Upper lobe of left lung (tissue), 6 donors: ENCODE measurements at regions not wholly inside any gene's neighbourhood (a gene's known extent, or its start where the extent isn't known, plus 50 kb on each side); places are given as distances from the start of the nearest gene placed in this dataset.

Experiments
- ATAC-seq, 2 donors: fragments of 200-7000 bp; cut with Tn5 transposase; one replicate each; pipeline ENCODE4 v1.9.1; 2022; ENCODE audit warnings: mild to moderate bottlenecking in 2 of 2, moderate library complexity in 2 of 2; ENCODE audit not compliant: low FRiP score in 2 of 2
- DNase-seq, 2 donors: peaks; one replicate each; pipeline ENCODE4 v3.0.0-alpha.2; 2019 to 2020
- H3K27ac ChIP-seq, 4 donors: fragments of 200-600 bp; sonication (generic); one replicate each; pipeline ENCODE4 v1.5.1; 2016 to 2019
- H3K27me3 ChIP-seq, 4 donors: fragments of 200-600 bp; sonication (generic); one replicate each; pipeline ENCODE4 v1.5.1; 2017 to 2019
- H3K36me3 ChIP-seq, 4 donors: fragments of 200-600 bp; sonication (generic); one replicate each; pipeline ENCODE4 v1.5.1; 2016 to 2019
- H3K4me1 ChIP-seq, 4 donors: fragments of 200-600 bp; sonication (generic); one replicate each; pipeline ENCODE4 v1.5.1; 2018 to 2019
- H3K4me3 ChIP-seq, 4 donors: fragments of 200-600 bp; sonication (generic); one replicate each; pipeline ENCODE4 v1.5.1; 2017 to 2019; ENCODE audit warnings: mild to moderate bottlenecking in 2 of 4, moderate library complexity in 1 of 4
- H3K9me3 ChIP-seq, 4 donors: fragments of 200-600 bp; sonication (generic); one replicate each; pipeline ENCODE4 v1.5.1; 2018 to 2019
- CTCF ChIP-seq, 6 experiments: fragments of 450-650 bp in 4 of 6; fragments of 200-600 bp in 2 of 6; sonication (generic) in 2 of 6; IDR thresholded peaks; one replicate each; pipeline ENCODE4 v1.5.1; 2016 to 2019; ENCODE audit warnings: antibody characterized with exemption in 6 of 6
- EP300 ChIP-seq, 4 donors: sonication (generic); formaldehyde crosslinking; IDR thresholded peaks; one replicate each; pipeline ENCODE4 v1.5.1; 2017; ENCODE audit warnings: antibody characterized with exemption in 4 of 4, control low read depth in 2 of 4
- POLR2A ChIP-seq, 4 donors: fragments of 450-650 bp; IDR thresholded peaks; one replicate each; pipeline ENCODE4 v1.5.1; 2016 to 2017; ENCODE audit warnings: antibody characterized with exemption in 4 of 4, mild to moderate bottlenecking in 2 of 4
- POLR2AphosphoS5 ChIP-seq, 2 donors: sonication (generic); formaldehyde crosslinking; IDR thresholded peaks; one replicate each; pipeline ENCODE4 v1.5.1; 2017; ENCODE audit warnings: antibody characterized with exemption in 2 of 2
- WGBS, 2 donors: methylation state at CpG; one replicate each; pipeline ENCODE4 v1.1.5; 2017 to 2018; 5-methylcytosine and 5-hydroxymethylcytosine counted together
- donor health status: DM: no; HTN: no; CAD: no; lungs with moderate emphysema.
- donor health status: DM: no; HTN: yes; CAD: no; lungs with severe emphysema.

- Histone ChIP-seq H3K36me3 (no peaks in the 10 kb centered on the region), H3K27ac (no peak overlapping the region), H3K9me3 (no peaks in the 10 kb centered on the region), H3K4me1 (no peaks in the 10 kb centered on the region), H3K27me3 (no peaks in the 10 kb centered on the region), H3K4me3 (no peak overlapping the region)
- ATAC-seq (no peak), DNase-seq (no peak)
- TF ChIP-seq POLR2A (IDR thresholded peaks at IDR 0.05) (no peak), EP300 (IDR thresholded peaks at IDR 0.05) (no peak), POLR2AphosphoS5 (IDR thresholded peaks at IDR 0.05) (no peak), CTCF (IDR thresholded peaks at IDR 0.05) (no peak)
- 84 to 88% methylated on average over 3 to 4 of the region's 4 CpGs for WGBS, 2 donors
Measured at GRCh38 chr16:87138316-87138715, 178.9 kb downstream of the C16orf95 start.

GRCh38 chr16:87138738-87139267 lies 178.4 kb downstream of the C16orf95 start:
- ATAC-seq (no peak), DNase-seq (no peak)
- TF ChIP-seq POLR2AphosphoS5 (IDR thresholded peaks at IDR 0.05): no peak
- no peak for TF ChIP-seq EP300 (IDR thresholded peaks at IDR 0.05)
- TF ChIP-seq CTCF (IDR thresholded peaks at IDR 0.05): no peak
- TF ChIP-seq POLR2A (IDR thresholded peaks at IDR 0.05): no peak
- Histone ChIP-seq H3K27ac (no peak overlapping the region), H3K36me3 (no peaks in the 10 kb centered on the region), H3K4me3 (no peak overlapping the region), H3K27me3 (no peaks in the 10 kb centered on the region), H3K9me3 (no peaks in the 10 kb centered on the region), H3K4me1 (no peaks in the 10 kb centered on the region)
- whole genome bisulfite sequencing, 2 donors: 85 to 89% methylated on average over 13 of the region's 13 CpGs

GRCh38 chr16:87140211-87141200 lies 176.7 kb downstream of the C16orf95 start:
- no peak for TF ChIP-seq POLR2A (IDR thresholded peaks at IDR 0.05)
- TF ChIP-seq POLR2AphosphoS5 (IDR thresholded peaks at IDR 0.05): no peak
- no peak for TF ChIP-seq CTCF (IDR thresholded peaks at IDR 0.05)
- TF ChIP-seq EP300 (IDR thresholded peaks at IDR 0.05): no peak
- ATAC-seq (no peak), DNase-seq (no peak)
- Histone ChIP-seq H3K36me3 (no peaks in the 10 kb centered on the region), H3K9me3 (no peaks in the 10 kb centered on the region), H3K27me3 (no peaks in the 10 kb centered on the region), H3K4me3 (no peak overlapping the region), H3K27ac (no peak overlapping the region), H3K4me1 (no peaks in the 10 kb centered on the region)
- 82 to 83% methylated on average over 31 to 38 of the region's 39 CpGs for WGBS, 2 donors

- Histone ChIP-seq H3K4me3 (no peak overlapping the region), H3K36me3 (no peaks in the 10 kb centered on the region), H3K27me3 (no peaks in the 10 kb centered on the region), H3K27ac (no peak overlapping the region), H3K9me3 (no peaks in the 10 kb centered on the region), H3K4me1 (no peaks in the 10 kb centered on the region)
- DNase-seq (no peak), ATAC-seq (no peak)
- WGBS, 2 donors: 72 to 81% methylated on average over 5 of the region's 5 CpGs
- TF ChIP-seq CTCF (IDR thresholded peaks at IDR 0.05): no peak
- TF ChIP-seq EP300 (IDR thresholded peaks at IDR 0.05): no peak
- TF ChIP-seq POLR2A (IDR thresholded peaks at IDR 0.05): no peak
- TF ChIP-seq POLR2AphosphoS5 (IDR thresholded peaks at IDR 0.05): no peak
Measured at GRCh38 chr16:87141402-87141801, 175.8 kb downstream of the C16orf95 start.
